ENCODE measurements at regions not wholly inside any gene's neighbourhood (a gene's known extent, or its start where the extent isn't known, plus 50 kb on each side); places are given as distances from the start of the nearest gene placed in this dataset.
A peak's percentile ranks its signal among the peaks of the same experiment; 100 is the strongest.
"Not testable (repeated sequence)": the region's sequence is repeated elsewhere in the genome, so short reads cannot be mapped to it uniquely, and the experiment has no call there.

- DNase-seq, result not testable (repeated sequence)
These were observed 93.2 kb upstream of the RPH3AL start, which contains the start of gene RFLNB for GRCh38 chr17:445839-446238. Gene RFLNB (minus strand): TSS chr17:445939.

DNA sequence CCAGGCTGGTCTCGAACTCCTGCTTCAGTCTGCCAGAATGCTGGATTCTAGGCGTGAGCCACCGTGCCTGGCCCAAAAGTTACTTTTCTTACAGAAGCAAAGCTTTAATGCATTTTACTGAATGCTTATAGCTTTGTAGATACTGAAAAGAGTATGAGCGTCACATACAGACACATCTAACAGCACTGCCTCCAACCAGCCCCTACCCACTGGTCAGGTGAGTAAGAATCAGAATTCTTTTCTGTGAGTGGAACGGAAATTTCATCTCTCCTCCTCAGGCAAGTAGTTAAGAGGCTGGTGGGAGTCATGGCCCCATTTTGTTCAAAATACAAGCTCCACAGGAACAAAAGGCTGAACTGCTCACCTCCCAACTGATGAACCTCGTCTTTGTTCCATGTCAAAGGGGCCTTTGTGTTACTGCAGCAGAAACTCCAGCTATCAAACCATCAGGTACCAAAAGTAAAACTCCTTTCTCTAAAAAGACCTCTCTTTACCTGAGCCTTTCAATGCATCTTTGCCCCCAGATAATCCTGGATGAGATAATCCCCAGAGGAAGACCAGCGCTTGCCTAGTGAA is 92.4 kb upstream of the RPH3AL start:
- DNase-seq, result no peak

DNA sequence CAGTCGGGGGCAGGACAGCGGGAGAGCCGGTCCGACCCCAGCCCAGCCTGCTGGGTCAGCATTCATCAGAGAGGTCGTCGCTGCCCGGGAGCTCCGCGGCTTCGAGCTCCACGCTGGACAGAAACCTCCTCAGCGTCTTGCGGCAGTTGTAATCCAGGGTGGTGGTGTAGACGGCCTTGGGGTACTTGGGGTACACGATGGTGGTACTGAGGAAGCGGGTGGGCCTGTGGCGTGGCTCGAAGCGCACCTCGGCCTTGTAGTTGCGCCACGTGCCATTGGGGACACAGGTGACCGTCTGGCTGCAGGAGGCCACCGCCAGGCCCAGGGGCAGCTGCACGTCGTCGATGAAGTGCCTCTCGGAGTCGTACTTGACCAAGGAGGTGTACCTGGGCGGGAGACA is 90.5 kb upstream of the RPH3AL start:
- DNase-seq, result no peak

GRCh38 chr17:441155-441950 is 88.7 kb upstream of the RPH3AL start:
- DNase-seq, result peak in 2 of 3 experiments; percentile 18 to 39

GRCh38 chr17:438191-438590 is 85.6 kb upstream of the RPH3AL start:
- DNase-seq, result no peak

GRCh38 chr17:437545-437944 is 84.9 kb upstream of the RPH3AL start:
- DNase-seq, result no peak

DNA sequence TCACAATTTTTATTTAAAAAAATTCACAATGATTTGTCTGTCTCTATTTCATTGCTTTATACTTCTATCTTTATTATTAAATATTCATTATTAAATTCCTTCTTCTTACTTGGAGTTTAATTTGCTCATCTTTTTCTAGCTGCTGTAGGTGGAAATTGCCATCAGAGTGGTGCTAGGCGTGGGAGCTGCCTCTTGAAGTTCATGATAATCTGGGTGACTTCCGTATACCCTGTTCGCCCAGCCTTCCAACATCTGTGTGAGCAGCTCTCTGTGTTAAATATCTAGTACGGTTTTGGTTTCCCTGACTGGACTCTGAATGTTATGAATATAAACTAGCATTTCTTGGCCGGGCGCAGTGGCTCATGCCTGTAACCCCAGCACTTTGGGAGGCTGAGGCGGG is 84.0 kb upstream of the RPH3AL start:
- DNase-seq, result no peak

GRCh38 chr17:432471-432870 is 79.9 kb upstream of the RPH3AL start:
- not testable (repeated sequence) for DNase-seq

DNA sequence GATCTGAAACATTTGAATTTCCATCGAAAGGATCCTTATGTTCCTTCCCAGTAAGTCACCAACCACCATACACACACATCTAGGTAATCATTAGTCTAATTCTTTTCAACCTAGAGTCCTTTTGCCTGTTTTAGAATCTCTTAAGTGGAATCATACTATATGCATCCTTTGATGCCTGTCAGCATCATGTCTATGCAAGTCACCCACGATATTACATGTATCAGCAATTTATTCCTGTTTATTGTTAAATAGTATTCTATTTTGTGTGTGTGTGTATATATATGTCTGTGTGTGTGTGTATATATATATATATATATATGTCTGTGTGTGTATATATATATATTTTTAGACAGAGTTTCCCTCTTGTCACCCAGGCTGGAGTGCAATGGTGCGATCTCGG is 78.9 kb upstream of the RPH3AL start:
- DNase-seq, result no peak

GRCh38 chr17:429589-429988 is 77.0 kb upstream of the RPH3AL start:
- DNase-seq, result no peak

- no peak for DNase-seq
These were observed 75.8 kb upstream of the RPH3AL start for GRCh38 chr17:428414-428813.

DNA sequence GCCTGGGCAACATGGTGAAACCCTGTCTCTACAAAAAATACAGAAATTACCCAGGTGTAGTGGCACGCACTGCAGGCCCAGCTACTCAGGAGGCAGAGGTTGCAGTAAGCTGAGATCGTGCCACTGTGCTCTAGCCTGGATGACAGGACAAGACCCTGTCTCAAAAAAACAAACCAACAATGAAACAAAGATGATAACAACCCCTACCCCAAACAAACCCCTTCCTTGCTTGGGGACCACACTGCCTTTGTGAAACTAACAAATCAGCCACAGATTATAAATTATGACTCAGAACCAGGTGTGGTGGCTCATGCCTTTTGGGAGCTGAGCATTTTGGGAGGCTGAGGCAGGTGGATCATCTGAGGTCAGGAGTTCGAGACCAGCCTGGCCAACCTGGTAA is 75.3 kb upstream of the RPH3AL start:
- no peak for DNase-seq

DNA sequence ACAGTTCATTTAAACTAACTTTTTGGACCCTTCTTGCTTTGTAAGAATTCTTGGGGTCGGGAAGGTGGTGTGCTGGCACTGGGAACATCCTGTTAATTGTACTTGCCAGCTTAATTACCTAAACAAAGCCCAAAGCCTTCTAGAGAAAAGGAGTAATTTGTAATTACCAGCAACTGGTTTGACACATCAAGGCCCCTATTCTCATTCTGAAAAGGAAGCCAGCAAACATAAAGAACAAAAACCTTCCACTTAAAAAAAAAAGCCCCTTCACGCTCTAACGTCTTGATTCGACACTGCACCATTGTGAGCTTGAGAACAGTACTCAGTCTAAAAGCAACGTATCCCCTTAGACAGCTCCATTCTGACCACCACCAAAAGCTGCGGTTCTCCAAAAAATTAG is 74.7 kb upstream of the RPH3AL start:
- DNase-seq, result no peak

DNA sequence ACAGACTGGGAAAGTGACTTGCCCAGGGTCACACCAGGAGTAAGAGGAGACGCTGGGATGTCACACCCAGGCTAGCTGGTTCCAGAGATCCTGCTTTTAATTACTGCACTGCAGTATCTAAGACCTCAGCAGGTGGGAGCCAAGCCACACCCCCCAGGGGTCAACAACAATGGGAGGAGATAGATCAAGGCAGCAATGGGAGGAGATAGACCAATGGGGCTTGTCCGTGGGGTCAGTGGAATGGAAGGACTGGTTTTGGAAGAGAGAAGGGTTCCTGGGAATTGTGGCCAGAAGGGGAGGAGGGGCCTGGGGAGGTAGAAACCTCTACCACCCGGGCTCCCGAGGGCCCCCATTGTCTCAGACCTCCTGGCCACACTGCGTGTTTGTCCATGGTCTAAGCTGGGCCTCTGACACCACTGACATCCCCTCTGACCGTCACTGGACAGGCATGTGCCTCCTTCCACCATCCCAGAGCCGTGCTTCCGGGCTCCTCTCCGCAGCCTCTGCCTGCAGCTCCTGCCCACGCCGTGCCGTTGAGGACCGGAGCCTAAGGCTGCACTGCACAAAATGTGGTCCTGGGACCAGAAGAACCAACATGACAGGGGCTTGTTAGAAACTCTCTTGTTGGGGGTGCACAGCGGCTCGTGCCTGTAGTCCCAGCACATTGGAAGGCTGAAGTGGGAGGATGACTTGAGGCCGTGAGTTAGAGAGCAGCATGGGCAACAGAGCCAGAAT is 69.8 kb upstream of the RPH3AL start:
- no peak for DNase-seq

DNA sequence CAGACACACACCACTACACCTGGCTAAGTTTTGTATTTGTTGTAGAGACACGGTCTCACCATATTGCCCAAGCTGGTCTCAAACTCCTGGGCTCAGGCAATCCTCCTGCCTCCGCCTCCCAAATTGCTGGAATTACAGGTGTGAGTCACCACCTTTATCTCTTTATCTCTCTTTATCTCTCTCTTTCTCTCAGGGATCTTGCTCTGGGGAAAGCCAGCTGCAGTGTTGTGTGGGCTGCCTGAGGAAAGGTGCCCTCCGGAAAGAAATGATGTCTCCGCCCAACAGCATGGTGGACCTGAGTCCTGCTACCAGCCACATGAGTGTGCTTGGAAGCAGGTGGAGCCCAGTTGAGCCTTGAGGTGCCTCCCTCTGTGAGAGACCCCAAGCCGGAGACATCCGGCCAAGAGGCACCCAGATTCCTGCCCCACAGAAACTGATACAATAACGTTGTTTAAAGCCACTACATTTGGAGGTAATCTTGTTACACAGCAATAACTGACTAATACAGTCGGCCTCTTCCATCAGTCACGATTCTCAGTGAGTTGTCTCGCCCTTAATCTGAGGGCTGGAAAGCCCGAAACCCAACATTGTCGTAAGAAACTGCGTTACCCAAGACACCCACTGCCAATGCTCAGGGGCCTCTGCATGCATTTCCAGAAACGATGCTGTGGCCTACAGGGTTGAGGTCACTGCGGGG is 68.0 kb upstream of the RPH3AL start:
- DNase-seq, result no peak

- no peak for DNase-seq
These were observed 66.6 kb upstream of the RPH3AL start for GRCh38 chr17:419073-419735.

GRCh38 chr17:418421-418751 is 65.8 kb upstream of the RPH3AL start:
- DNase-seq, result no peak

- DNase-seq, result no peak
These were observed 65.2 kb upstream of the RPH3AL start for GRCh38 chr17:417691-418420.

DNA sequence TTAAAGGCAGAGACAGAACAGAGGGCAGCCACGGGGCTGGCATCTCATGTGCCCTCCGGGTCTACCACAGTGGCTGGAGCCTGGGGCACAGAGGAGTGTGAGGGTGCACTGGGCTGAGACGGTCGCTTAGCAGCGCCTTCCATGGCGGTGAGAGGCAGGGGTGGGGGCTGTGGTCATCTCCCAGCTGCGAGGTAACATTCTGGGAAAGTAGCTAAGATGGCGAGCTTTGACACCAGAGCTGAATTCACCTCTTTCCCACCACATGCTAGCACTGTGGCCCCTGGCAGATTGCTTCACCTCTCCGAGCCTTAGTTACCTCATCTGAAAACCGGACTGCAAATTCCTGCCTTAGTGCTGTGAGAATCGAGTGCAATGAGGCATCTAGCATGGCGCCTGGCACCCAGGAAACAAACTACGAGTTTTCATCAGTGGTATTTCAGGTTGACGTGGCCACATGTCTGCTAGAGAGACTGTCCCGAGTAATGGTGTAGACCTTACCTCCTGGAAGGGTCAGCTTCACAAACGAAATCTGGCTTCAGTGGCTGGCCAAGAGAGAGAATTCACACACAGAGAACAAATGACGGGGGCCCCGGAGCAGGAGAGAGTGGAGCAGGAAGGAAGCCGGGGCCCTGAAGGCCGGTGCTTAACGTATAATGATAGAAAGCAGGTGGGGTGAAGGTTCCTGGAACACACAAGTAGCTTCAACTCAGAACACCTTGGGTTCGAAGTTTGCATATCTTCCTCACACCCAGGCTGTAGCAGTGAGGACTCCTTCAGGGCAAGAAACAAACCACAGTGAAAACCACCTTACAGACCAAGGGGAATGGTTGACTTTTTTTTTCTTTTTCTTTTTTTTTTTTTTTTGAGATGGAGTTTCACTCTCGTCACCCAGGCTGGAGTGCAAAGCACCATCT is 63.9 kb upstream of the RPH3AL start:
- no peak for DNase-seq

- DNase-seq, result no peak
These were observed 61.2 kb upstream of the RPH3AL start for GRCh38 chr17:413706-414380.

DNA sequence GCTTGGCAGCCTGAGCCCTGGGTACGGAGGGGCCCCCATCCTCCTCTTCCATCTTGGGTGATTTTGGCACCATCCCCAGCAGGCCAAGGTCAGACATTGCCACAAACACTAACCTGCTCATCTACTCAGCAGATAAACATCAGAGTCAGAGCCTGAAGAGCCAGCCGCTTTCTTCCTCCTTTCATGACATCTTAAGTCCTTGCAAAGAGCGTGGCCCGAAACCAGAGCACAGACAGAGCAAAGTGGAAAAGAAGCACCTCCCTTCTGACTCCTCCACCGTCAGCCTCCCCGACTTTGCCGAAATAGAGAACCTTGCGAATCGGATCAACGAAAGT is 60.4 kb upstream of the RPH3AL start:
- no peak for DNase-seq

Data from NCI-H1417 (cell line).